Muscle layer of colon (tissue), 2 donors: ENCODE measurements at regions not wholly inside any gene's neighbourhood (a gene's known extent, or its start where the extent isn't known, plus 50 kb on each side); places are given as distances from the start of the nearest gene placed in this dataset.

ENCODE experiments used
- H3K27ac ChIP-seq: one replicate; pipeline ENCODE4 v1.7.0; 2013; ENCODE audit warnings: low read depth, mild to moderate bottlenecking, low read length, moderate library complexity
- H3K27me3 ChIP-seq, 2 donors: one replicate each; pipeline ENCODE4 v1.7.0; 2013; ENCODE audit warnings: low read length in 2 of 2, mild to moderate bottlenecking in 2 of 2; ENCODE audit not compliant: insufficient read depth in 2 of 2, control insufficient read depth in 1 of 2
- H3K36me3 ChIP-seq: one replicate; pipeline ENCODE4 v1.7.0; 2013; ENCODE audit warnings: mild to moderate bottlenecking, low read length; ENCODE audit not compliant: insufficient read depth
- H3K4me1 ChIP-seq: one replicate; pipeline ENCODE4 v1.7.0; 2013; ENCODE audit warnings: mild to moderate bottlenecking, low read length; ENCODE audit not compliant: insufficient read depth
- H3K4me3 ChIP-seq, 2 donors: one replicate each; pipeline ENCODE4 v1.7.0; 2013; ENCODE audit warnings: low read length in 2 of 2, low read depth in 1 of 2, mild to moderate bottlenecking in 1 of 2, moderate library complexity in 1 of 2
- H3K9ac ChIP-seq: one replicate; pipeline ENCODE4 v1.7.0; 2013; ENCODE audit warnings: low read length
- H3K9me3 ChIP-seq: one replicate; pipeline ENCODE4 v1.7.0; 2013; ENCODE audit warnings: mild to moderate bottlenecking, low read length
- donor health status: abdominal sarcoma.
- donor health status: Adenocarcinoma of cecum.

- Histone ChIP-seq H3K27me3 (no peaks in the 10 kb centered on the region), H3K4me3 (no peak overlapping the region), H3K9ac (no peak overlapping the region), H3K9me3 (no peaks in the 10 kb centered on the region), H3K4me1 (no peaks in the 10 kb centered on the region), H3K27ac (no peak overlapping the region), H3K36me3 (no peaks in the 10 kb centered on the region)
These were observed 825.9 kb downstream of the SLC16A7 start for GRCh38 chr12:60421741-60422140.

GRCh38 chr12:60437297-60437696 lies 841.5 kb downstream of the SLC16A7 start:
- H3K27ac ChIP-seq: no peak overlapping the region
- no peaks in the 10 kb centered on the region for H3K4me1 ChIP-seq
- no peaks in the 10 kb centered on the region for H3K36me3 ChIP-seq
- no peaks in the 10 kb centered on the region for H3K9me3 ChIP-seq
- no peaks in the 10 kb centered on the region for H3K27me3 ChIP-seq
- H3K9ac ChIP-seq: no peak overlapping the region
- H3K4me3 ChIP-seq: no peak overlapping the region

- Histone ChIP-seq H3K9ac (no peak overlapping the region), H3K27me3 (no peaks in the 10 kb centered on the region), H3K4me3 (no peak overlapping the region), H3K9me3 (no peaks in the 10 kb centered on the region), H3K36me3 (no peaks in the 10 kb centered on the region), H3K4me1 (no peaks in the 10 kb centered on the region), H3K27ac (no peak overlapping the region)
These were observed 845.7 kb downstream of the SLC16A7 start for GRCh38 chr12:60441577-60441976.

- H3K9me3 ChIP-seq: no peaks in the 10 kb centered on the region
- H3K4me3 ChIP-seq: no peak overlapping the region
- no peak overlapping the region for H3K27ac ChIP-seq
- no peaks in the 10 kb centered on the region for H3K4me1 ChIP-seq
- H3K27me3 ChIP-seq: no peaks in the 10 kb centered on the region
- no peak overlapping the region for H3K9ac ChIP-seq
- H3K36me3 ChIP-seq: no peaks in the 10 kb centered on the region
These were observed 855.6 kb downstream of the SLC16A7 start for GRCh38 chr12:60451457-60451856.

- H3K27ac ChIP-seq: no peak overlapping the region
- no peaks in the 10 kb centered on the region for H3K4me1 ChIP-seq
- no peaks in the 10 kb centered on the region for H3K27me3 ChIP-seq
- H3K36me3 ChIP-seq: no peaks in the 10 kb centered on the region
- H3K9me3 ChIP-seq: no peaks in the 10 kb centered on the region
- H3K4me3 ChIP-seq: no peak overlapping the region
- no peak overlapping the region for H3K9ac ChIP-seq
These were observed 869.2 kb downstream of the SLC16A7 start for GRCh38 chr12:60465060-60465459.

- Histone ChIP-seq H3K9me3 (no peaks in the 10 kb centered on the region), H3K27me3 (no peaks in the 10 kb centered on the region), H3K27ac (no peak overlapping the region), H3K36me3 (no peaks in the 10 kb centered on the region), H3K4me3 (no peak overlapping the region), H3K4me1 (no peaks in the 10 kb centered on the region), H3K9ac (no peak overlapping the region)
These were observed 872.7 kb downstream of the SLC16A7 start for GRCh38 chr12:60468546-60468945.

GRCh38 chr12:60475825-60476224 lies 880.0 kb downstream of the SLC16A7 start:
- no peak overlapping the region for H3K4me3 ChIP-seq
- no peaks in the 10 kb centered on the region for H3K36me3 ChIP-seq
- no peak overlapping the region for H3K27ac ChIP-seq
- no peaks in the 10 kb centered on the region for H3K27me3 ChIP-seq
- no peak overlapping the region for H3K9ac ChIP-seq
- H3K4me1 ChIP-seq: no peaks in the 10 kb centered on the region
- no peaks in the 10 kb centered on the region for H3K9me3 ChIP-seq

- no peak overlapping the region for H3K4me3 ChIP-seq
- H3K9ac ChIP-seq: no peak overlapping the region
- no peaks in the 10 kb centered on the region for H3K27me3 ChIP-seq
- H3K9me3 ChIP-seq: no peaks in the 10 kb centered on the region
- no peaks in the 10 kb centered on the region for H3K36me3 ChIP-seq
- H3K27ac ChIP-seq: no peak overlapping the region
- H3K4me1 ChIP-seq: no peaks in the 10 kb centered on the region
These were observed 891.5 kb downstream of the SLC16A7 start for GRCh38 chr12:60487284-60487683.

GRCh38 chr12:60489071-60489470 lies 893.2 kb downstream of the SLC16A7 start:
- Histone ChIP-seq H3K9ac (no peak overlapping the region), H3K27ac (no peak overlapping the region), H3K4me3 (no peak overlapping the region), H3K36me3 (no peaks in the 10 kb centered on the region), H3K4me1 (no peaks in the 10 kb centered on the region), H3K9me3 (no peaks in the 10 kb centered on the region), H3K27me3 (no peaks in the 10 kb centered on the region)

DNA sequence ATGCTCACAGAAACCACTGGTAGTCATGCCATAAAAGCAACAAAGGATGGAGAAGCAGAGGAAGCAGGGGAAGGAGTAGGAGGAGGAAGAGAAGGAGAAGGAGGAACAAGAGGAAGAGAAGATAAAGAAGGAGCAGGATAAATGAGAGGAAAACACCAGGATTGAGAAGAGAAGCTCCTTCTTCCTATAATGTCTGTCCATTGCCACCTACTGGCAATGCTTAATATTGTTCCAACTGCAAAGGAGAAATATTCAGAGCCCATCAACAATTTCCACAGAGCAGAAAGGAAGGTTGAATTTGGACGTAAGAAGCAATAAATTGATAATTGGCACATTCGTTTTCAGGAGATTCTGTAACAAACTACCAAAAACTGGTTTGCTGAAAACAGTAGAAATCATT lies 898.4 kb downstream of the SLC16A7 start:
- H3K9me3 ChIP-seq: no peaks in the 10 kb centered on the region
- H3K36me3 ChIP-seq: no peaks in the 10 kb centered on the region
- H3K27me3 ChIP-seq: no peaks in the 10 kb centered on the region
- no peak overlapping the region for H3K4me3 ChIP-seq
- no peaks in the 10 kb centered on the region for H3K4me1 ChIP-seq
- no peak overlapping the region for H3K27ac ChIP-seq
- no peak overlapping the region for H3K9ac ChIP-seq

DNA sequence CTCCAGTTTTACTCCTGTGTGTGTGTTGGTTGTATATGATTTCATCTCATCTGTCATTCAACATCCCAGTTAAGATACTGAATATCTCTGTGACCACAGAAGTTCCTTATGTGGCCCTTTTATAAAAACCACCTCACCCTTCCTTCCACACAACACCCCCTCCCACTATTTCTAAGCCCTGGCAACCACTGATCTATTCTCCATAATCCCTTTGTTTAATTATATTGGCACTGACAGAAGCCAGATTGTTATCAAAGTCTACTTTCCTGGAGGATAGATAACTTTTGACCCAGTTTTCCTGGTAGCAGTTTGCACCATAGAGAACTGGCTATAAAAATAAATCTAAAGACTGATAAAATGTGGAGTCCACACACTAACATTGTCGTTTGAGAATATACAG lies 902.8 kb downstream of the SLC16A7 start:
- Histone ChIP-seq H3K9ac (no peak overlapping the region), H3K27ac (no peak overlapping the region)

DNA sequence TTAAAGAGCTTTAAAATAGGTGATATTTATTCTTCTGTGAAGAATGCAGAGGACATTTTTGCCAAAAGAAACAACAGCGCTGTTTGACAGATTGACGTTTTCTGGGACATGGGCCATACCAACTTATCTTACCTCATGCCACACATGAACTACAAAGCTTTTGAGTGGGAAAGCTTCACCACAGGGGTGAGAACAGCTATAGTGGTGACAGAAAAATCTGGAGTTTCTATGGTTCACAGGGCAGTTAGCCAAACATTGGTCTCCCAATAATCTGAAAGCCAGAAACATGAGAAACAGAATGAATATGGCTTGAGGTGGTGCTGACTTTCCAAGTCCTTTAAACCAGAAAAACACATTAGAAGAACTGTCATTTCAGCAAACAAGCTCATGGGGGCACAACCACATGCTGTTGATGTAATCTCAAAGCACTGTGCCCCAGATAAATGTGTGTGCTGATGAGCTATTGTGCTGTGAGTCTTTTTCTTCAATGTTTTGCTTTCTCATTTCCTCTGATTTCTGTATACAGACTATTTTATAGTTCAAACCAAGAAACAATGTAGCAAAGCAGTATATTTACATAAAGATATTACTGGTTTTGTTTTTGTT lies 905.4 kb downstream of the SLC16A7 start:
- no peaks in the 10 kb centered on the region for H3K9me3 ChIP-seq
- H3K9ac ChIP-seq: no peak overlapping the region
- H3K4me3 ChIP-seq: no peak overlapping the region
- H3K27ac ChIP-seq: no peak overlapping the region
- no peaks in the 10 kb centered on the region for H3K27me3 ChIP-seq
- H3K4me1 ChIP-seq: no peaks in the 10 kb centered on the region
- no peaks in the 10 kb centered on the region for H3K36me3 ChIP-seq

More for the DNA sequence above, 902.8 kb downstream of the SLC16A7 start:
- Histone ChIP-seq H3K4me1 (no peaks in the 10 kb centered on the region), H3K4me3 (no peak overlapping the region), H3K27me3 (no peaks in the 10 kb centered on the region), H3K9me3 (no peaks in the 10 kb centered on the region), H3K36me3 (no peaks in the 10 kb centered on the region)
